ENCODE measurements at regions not wholly inside any gene's neighbourhood (a gene's known extent, or its start where the extent isn't known, plus 50 kb on each side); places are given as distances from the start of the nearest gene placed in this dataset.

GRCh38 chr17:14926526-14927122, 338.5 kb downstream of the PMP22 start (continued):
- TF ChIP-seq REST (IDR thresholded peaks at IDR 0.05; ENCODE audit: borderline replicate concordance) (peak; percentile 54; the same call in 1 of the 2 replicates), REST (CRISPR knock-in tag; IDR thresholded peaks at IDR 0.05; ENCODE audit: low read depth) (no peak), NR3C1 (CRISPR knock-in tag; IDR thresholded peaks at IDR 0.05) (no peak), STAT5A (IDR thresholded peaks at IDR 0.05; ENCODE audit: borderline replicate concordance, low read length) (no peak), SMC3 (conservative IDR thresholded peaks at IDR 0.05; ENCODE audit: insufficient read depth, low read depth, low read length) (peak; percentile 47; the same call in 1 of the 2 replicates), MEIS2 (IDR thresholded peaks at IDR 0.05; ENCODE audit: partially characterized antibody) (no peak), SNAPC5 (CRISPR knock-in tag; IDR thresholded peaks at IDR 0.05) (no peak), STAT5B (CRISPR knock-in tag; IDR thresholded peaks at IDR 0.05) (no peak), DEAF1 (CRISPR knock-in tag; IDR thresholded peaks at IDR 0.05) (peak; percentile 32; the same call in 1 of the 2 replicates), TEAD2 (tag; IDR thresholded peaks at IDR 0.05) (no peak), MLX (CRISPR knock-in tag; conservative IDR thresholded peaks at IDR 0.05) (no peak), PREB (CRISPR knock-in tag; IDR thresholded peaks at IDR 0.05) (no peak), TEAD4 (IDR thresholded peaks at IDR 0.05; ENCODE audit: low read length) (no peak), TEAD4 (CRISPR knock-in tag; IDR thresholded peaks at IDR 0.05; ENCODE audit: borderline replicate concordance) (no peak), PRPF4 (IDR thresholded peaks at IDR 0.05; ENCODE audit: insufficient read depth, low read depth, low read length, poor library complexity, severe bottlenecking) (no peak)
